GM10266 (cell line): ENCODE measurements at regions not wholly inside any gene's neighbourhood (a gene's known extent, or its start where the extent isn't known, plus 50 kb on each side); places are given as distances from the start of the nearest gene placed in this dataset.

Source experiments
- DNase-seq: peaks from one replicate; pipeline ENCODE4 v3.0.0; 2012; ENCODE audit errors: extremely low spot score
- CTCF ChIP-seq: IDR thresholded peaks from 2 replicates; pipeline ENCODE4 v1.5.1; 2012; ENCODE audit warnings: mild to moderate bottlenecking, low read depth; ENCODE audit not compliant: control insufficient read depth, insufficient read depth; ENCODE audit errors: missing control alignments

DNA sequence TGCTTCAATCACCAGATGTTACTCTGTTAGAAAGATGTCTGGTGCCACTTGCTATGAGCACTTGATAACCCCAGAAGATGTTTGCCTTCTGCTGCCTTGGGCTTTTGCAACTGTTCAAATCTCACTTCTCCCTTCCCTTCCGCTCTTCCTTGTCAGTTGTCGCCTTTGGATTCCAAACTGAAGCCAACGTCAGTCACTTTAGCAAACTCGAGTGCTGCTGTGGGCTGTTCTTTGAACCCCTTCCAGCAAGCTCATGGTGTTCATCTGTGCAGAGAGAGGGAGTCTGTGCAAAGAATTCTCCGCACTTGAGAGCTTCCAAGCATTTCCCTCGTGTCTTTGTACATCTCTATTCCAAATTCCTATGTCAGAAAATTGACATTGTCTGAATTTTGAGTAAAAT is 879.4 kb downstream of the CDH11 start:
- no peak for DNase-seq
- no peak for TF ChIP-seq CTCF

GRCh38 chr16:64240586-64240985 is 881.3 kb downstream of the CDH11 start:
- no peak for DNase-seq
- TF ChIP-seq CTCF: no peak

GRCh38 chr16:64238571-64238970 is 883.3 kb downstream of the CDH11 start:
- TF ChIP-seq CTCF: no peak
- DNase-seq: no peak

DNA sequence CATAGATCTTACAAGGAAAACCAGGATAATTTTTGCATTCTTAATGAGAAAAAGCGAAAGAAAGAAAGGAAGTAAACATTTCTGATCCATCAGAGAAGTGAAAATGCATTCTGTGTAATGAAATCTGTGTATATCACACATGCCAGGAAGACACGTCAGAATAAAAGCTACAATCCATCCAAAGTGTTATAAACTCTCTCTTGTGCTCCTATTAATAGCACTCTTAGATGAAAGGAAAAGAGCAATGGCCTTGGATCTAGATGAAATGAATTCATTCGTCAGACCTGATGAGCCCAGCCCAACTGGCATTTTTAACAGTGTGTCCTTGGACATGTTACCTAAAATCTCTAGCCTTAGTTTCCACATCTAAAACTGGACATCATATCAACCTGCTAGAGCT is 885.5 kb downstream of the CDH11 start:
- no peak for TF ChIP-seq CTCF
- DNase-seq: no peak

DNA sequence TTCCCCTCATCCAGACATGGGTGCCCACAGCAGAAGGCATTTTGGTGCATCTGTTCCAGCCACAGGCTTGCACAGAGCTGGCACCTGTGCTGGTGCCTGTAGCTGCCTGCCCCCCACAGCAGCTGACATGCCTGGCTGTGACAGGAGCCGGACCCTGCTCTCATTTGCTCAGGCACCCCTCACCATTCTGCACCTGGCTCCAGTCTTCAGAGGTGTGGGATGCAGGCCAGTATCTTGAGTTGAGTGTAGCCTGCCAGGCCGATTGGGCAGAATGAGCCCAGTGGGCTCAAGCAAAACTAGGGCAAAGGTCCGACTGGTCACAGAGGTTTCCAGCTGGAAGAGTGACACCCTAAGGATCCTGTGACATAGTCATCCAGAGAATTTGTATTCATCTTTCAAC is 887.7 kb downstream of the CDH11 start:
- no peak for DNase-seq
- TF ChIP-seq CTCF: no peak

DNA sequence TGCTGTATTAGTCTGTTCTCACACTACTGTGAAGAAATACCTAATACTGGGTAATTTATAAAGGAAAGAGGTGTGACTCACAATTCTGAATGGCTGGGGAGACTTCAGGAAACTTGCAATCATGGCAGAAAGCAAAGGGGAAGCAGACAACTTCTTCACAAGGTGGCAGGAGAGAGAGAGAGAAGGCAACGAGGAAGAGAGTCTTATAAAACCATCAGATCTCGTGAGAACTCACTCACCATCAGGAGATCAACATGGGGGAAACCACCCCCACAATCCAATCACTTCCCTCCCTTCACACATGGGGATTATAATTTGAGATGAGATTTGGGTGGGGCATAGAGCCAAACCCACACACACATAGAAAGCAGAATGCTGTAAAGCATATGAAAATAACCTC is 896.2 kb downstream of the CDH11 start:
- TF ChIP-seq CTCF: no peak
- DNase-seq: no peak

GRCh38 chr16:64225036-64225435 is 896.8 kb downstream of the CDH11 start:
- no peak for DNase-seq
- TF ChIP-seq CTCF: no peak
